HCT116 (cell line): ENCODE measurements at regions not wholly inside any gene's neighbourhood (a gene's known extent, or its start where the extent isn't known, plus 50 kb on each side); places are given as distances from the start of the nearest gene placed in this dataset.

Source experiments
- EGR1 ChIP-seq: IDR thresholded peaks from 2 replicates; pipeline ENCODE4 v1.6.1; 2012; ENCODE audit warnings: low read depth
- EZH2 ChIP-seq: fragments of 200-600 bp; sonication (generic); IDR thresholded peaks from 2 replicates; pipeline ENCODE4 v1.6.1; 2017; ENCODE audit warnings: antibody characterized with exemption, mixed run types
- FOSL1 ChIP-seq: IDR thresholded peaks from 2 replicates; pipeline ENCODE4 v1.6.1; 2012; ENCODE audit warnings: low read depth
- JUND ChIP-seq: IDR thresholded peaks from 2 replicates; pipeline ENCODE4 v1.6.1; 2012
- POLR2A ChIP-seq: IDR thresholded peaks from 2 replicates; pipeline ENCODE4 v1.7.0; 2011; ENCODE audit warnings: borderline replicate concordance; ENCODE audit not compliant: insufficient read depth, insufficient read length; ENCODE audit errors: extremely low read depth
- POLR2AphosphoS5 ChIP-seq: IDR thresholded peaks from 2 replicates; pipeline ENCODE4 v1.6.1; 2011; ENCODE audit warnings: mild to moderate bottlenecking, low read depth, low read length, moderate library complexity
- TF ChIP-seq, protein P1 (sequence below), 3 experiments: fragments of 200-600 bp in 1 of 3; sonication (generic) in 1 of 3; IDR thresholded peaks in 2 of 3; conservative IDR thresholded peaks in 1 of 3; 2 replicates each; pipeline ENCODE4 v1.5.1; 2012 to 2017; ENCODE audit warnings: low read depth in 2 of 3, low read length in 2 of 3, antibody characterized with exemption in 1 of 3, borderline replicate concordance in 1 of 3, control low read depth in 1 of 3, mild to moderate bottlenecking in 1 of 3, mixed read lengths in 1 of 3, mixed run types in 1 of 3, moderate library complexity in 1 of 3; ENCODE audit not compliant: insufficient read depth in 1 of 3
- TF ChIP-seq, protein P2 (sequence below): IDR thresholded peaks from 2 replicates; pipeline ENCODE4 v1.6.1; 2012

DNA sequence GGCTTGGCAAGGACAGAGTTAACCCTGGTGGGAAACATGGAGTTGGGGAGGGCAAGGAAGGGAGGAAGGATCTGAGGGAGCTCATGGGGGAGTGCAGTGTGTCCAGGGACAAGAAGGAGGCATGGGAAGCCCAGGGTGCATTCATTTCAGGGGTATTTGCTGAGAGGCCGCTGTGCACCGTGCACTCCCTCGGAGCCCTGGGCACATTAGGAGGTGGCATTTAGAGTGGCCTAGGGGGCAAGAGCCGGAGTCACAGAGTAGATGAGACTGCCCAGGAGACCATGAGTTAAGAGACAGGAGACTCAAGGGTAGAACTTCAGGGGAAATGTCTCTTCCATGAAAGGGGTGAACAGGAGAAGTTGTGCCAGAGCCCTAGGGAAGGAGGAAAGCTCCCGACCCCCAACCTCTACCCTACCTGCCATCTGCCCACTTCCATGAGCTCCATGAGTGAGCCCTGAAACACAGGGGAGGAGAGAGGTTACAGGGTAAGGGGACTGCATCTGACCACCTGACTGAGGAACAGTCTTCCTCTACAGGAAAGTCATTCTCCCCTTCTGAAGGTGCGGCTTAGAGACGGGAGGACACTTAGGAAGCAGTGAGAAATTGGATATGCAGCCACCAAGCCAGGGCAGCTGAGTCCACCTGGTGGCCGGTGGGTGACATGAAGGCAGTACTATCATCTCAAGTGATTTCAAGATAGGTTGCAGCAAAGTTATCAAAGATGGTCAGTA lies 58.5 kb upstream of the COPS8 start:
- no peak for TF ChIP-seq POLR2A
- no peak for TF ChIP-seq EZH2
- no peak for TF ChIP-seq FOSL1
- TF ChIP-seq, protein P1, sequence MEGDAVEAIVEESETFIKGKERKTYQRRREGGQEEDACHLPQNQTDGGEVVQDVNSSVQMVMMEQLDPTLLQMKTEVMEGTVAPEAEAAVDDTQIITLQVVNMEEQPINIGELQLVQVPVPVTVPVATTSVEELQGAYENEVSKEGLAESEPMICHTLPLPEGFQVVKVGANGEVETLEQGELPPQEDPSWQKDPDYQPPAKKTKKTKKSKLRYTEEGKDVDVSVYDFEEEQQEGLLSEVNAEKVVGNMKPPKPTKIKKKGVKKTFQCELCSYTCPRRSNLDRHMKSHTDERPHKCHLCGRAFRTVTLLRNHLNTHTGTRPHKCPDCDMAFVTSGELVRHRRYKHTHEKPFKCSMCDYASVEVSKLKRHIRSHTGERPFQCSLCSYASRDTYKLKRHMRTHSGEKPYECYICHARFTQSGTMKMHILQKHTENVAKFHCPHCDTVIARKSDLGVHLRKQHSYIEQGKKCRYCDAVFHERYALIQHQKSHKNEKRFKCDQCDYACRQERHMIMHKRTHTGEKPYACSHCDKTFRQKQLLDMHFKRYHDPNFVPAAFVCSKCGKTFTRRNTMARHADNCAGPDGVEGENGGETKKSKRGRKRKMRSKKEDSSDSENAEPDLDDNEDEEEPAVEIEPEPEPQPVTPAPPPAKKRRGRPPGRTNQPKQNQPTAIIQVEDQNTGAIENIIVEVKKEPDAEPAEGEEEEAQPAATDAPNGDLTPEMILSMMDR (IDR thresholded peaks at IDR 0.05 in 2 of 3, conservative IDR thresholded peaks at IDR 0.05 in 1 of 3; ENCODE audit: borderline replicate concordance in 1 of 3, insufficient read depth in 1 of 3, low read depth in 2 of 3, low read length in 2 of 3) = peak; percentile 74 to 83 (median 80); a peak in 5 of 6 replicates
- TF ChIP-seq, protein P2, sequence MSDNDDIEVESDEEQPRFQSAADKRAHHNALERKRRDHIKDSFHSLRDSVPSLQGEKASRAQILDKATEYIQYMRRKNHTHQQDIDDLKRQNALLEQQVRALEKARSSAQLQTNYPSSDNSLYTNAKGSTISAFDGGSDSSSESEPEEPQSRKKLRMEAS = no peak
- TF ChIP-seq JUND = no peak
- TF ChIP-seq EGR1 = no peak
- TF ChIP-seq POLR2AphosphoS5 = no peak
